ENCODE measurements at regions not wholly inside any gene's neighbourhood (a gene's known extent, or its start where the extent isn't known, plus 50 kb on each side); places are given as distances from the start of the nearest gene placed in this dataset.

DNA sequence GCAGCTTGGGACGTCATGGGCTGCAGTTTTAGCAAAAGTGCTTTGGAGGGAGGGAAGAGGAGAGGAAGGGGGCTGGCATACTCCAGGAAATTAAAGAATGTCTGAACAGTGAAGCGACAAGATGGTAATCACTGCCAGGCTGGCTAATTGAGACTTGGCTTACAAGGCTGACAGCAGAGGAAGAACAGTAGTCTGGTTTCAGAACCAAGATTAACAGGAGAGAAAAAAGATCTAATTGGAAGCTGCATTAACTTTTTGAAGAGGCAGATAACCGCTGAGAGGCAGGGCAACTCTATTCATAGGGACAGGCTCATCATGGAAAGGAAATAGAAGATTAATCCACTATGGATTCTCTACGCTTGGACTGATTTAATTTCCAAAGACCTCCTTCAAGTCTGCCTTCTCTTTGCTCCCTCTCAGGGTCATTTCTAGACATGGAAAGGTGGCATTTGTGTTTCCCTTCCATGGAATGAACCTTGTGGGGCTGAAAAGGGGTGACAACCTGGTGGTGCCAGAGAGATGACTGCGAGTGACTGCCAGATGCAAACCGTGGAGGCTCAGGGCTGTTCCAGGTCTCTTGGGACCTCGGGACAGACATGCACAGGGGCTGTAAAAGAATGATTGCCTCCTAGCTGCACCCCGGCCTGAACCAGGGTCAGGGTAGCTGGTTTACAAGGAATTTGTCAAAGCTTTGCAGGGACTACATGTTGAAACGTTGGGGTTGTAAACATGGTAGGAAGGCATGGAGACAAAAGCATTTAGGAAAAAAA, 210.2 kb upstream of the NPY start:
- H2AK5ac ChIP-seq (ENCODE audit: low read length) = no peak overlapping the region
- no peaks in the 10 kb centered on the region for H3K27me3 ChIP-seq (ENCODE audit: insufficient read depth, low read length)
- no peak overlapping the region for H2BK5ac ChIP-seq (ENCODE audit: low read depth, low read length, poor library complexity)
- H2AFZ ChIP-seq (ENCODE audit: insufficient read depth, low read length, poor library complexity) = no peak overlapping the region
- WGBS (ENCODE audit: extremely low coverage, insufficient coverage, insufficient read length) = no CpG with 5 or more reads among the region's 9 CpGs
- no peak overlapping the region for H3K23ac ChIP-seq (ENCODE audit: low read length)
- no peak overlapping the region for H4K12ac ChIP-seq (ENCODE audit: low read depth, low read length)
- no peak overlapping the region for H2BK120ac ChIP-seq (ENCODE audit: insufficient read depth, low read length, poor library complexity)
- H4K91ac ChIP-seq (ENCODE audit: low read depth, low read length) = no peak overlapping the region
- H3K9ac ChIP-seq (ENCODE audit: low read length) = no peak overlapping the region
- no peak overlapping the region for H4K8ac ChIP-seq (ENCODE audit: low read depth, low read length)
- no peaks in the 10 kb centered on the region for H3K4me1 ChIP-seq (ENCODE audit: control insufficient read depth in 1 of 2, insufficient read depth in 2 of 2, low read length in 2 of 2)
- H3K9me3 ChIP-seq (ENCODE audit: insufficient read depth, low read depth, low read length) = no peaks in the 10 kb centered on the region
- H3K18ac ChIP-seq (ENCODE audit: low read length) = no peak overlapping the region
- no peak overlapping the region for H3K4ac ChIP-seq (ENCODE audit: low read depth, low read length)
- H3K14ac ChIP-seq (ENCODE audit: low read length) = no peak overlapping the region
- H3K4me2 ChIP-seq (ENCODE audit: low read length) = no peak overlapping the region
- DNase-seq = no peak
- no peak overlapping the region for H3K27ac ChIP-seq (ENCODE audit: low read depth, low read length)
- no peaks in the 10 kb centered on the region for H3K36me3 ChIP-seq (ENCODE audit: control insufficient read depth in 1 of 2, insufficient read depth in 2 of 2, low read length in 2 of 2)
- H3K79me1 ChIP-seq (ENCODE audit: low read length) = no peaks in the 10 kb centered on the region
- no peak overlapping the region for H2BK12ac ChIP-seq (ENCODE audit: low read length)
- no peaks in the 10 kb centered on the region for H3K79me2 ChIP-seq (ENCODE audit: control insufficient read depth, insufficient read depth, low read length, poor library complexity)
- no peak overlapping the region for H3K4me3 ChIP-seq (ENCODE audit: low read depth, low read length)

DNA sequence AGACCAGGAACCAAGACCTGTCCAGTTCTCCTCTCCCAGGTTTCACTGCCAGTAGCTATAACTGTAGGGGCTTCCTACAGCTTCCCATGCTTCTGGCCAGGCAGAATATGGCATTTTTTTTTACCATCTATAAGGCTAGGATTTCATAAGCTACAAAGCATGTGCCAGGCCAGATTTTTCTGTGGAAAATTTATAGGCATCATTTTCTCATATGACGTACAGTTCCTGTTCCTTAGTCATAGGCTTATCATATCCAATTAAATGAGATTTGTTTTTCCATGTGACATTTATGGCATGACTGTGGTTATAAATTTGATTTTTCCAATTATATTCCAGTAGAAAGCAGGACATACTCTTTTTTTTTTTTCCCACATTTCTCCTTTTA, 208.6 kb upstream of the NPY start:
- Histone ChIP-seq H3K4me3 (ENCODE audit: low read depth, low read length) (no peak overlapping the region), H4K8ac (ENCODE audit: low read depth, low read length) (no peak overlapping the region), H3K27ac (ENCODE audit: low read depth, low read length) (no peak overlapping the region), H3K9ac (ENCODE audit: low read length) (no peak overlapping the region), H3K27me3 (ENCODE audit: insufficient read depth, low read length) (no peaks in the 10 kb centered on the region), H2AK5ac (ENCODE audit: low read length) (no peak overlapping the region), H3K18ac (ENCODE audit: low read length) (no peak overlapping the region), H2BK12ac (ENCODE audit: low read length) (no peak overlapping the region), H3K4ac (ENCODE audit: low read depth, low read length) (no peak overlapping the region), H2BK5ac (ENCODE audit: low read depth, low read length, poor library complexity) (no peak overlapping the region), H3K4me1 (ENCODE audit: control insufficient read depth in 1 of 2, insufficient read depth in 2 of 2, low read length in 2 of 2) (no peaks in the 10 kb centered on the region), H4K12ac (ENCODE audit: low read depth, low read length) (no peak overlapping the region), H3K79me1 (ENCODE audit: low read length) (no peaks in the 10 kb centered on the region), H3K79me2 (ENCODE audit: control insufficient read depth, insufficient read depth, low read length, poor library complexity) (no peaks in the 10 kb centered on the region), H3K9me3 (ENCODE audit: insufficient read depth, low read depth, low read length) (no peaks in the 10 kb centered on the region), H2AFZ (ENCODE audit: insufficient read depth, low read length, poor library complexity) (no peak overlapping the region), H2BK120ac (ENCODE audit: insufficient read depth, low read length, poor library complexity) (no peak overlapping the region), H3K23ac (ENCODE audit: low read length) (no peak overlapping the region), H3K4me2 (ENCODE audit: low read length) (no peak overlapping the region), H4K91ac (ENCODE audit: low read depth, low read length) (no peak overlapping the region), H3K36me3 (ENCODE audit: control insufficient read depth in 1 of 2, insufficient read depth in 2 of 2, low read length in 2 of 2) (no peaks in the 10 kb centered on the region), H3K14ac (ENCODE audit: low read length) (no peak overlapping the region)
- no CpG with 5 or more reads among the region's 1 CpG for WGBS (ENCODE audit: extremely low coverage, insufficient coverage, insufficient read length)
- DNase-seq = no peak

DNA sequence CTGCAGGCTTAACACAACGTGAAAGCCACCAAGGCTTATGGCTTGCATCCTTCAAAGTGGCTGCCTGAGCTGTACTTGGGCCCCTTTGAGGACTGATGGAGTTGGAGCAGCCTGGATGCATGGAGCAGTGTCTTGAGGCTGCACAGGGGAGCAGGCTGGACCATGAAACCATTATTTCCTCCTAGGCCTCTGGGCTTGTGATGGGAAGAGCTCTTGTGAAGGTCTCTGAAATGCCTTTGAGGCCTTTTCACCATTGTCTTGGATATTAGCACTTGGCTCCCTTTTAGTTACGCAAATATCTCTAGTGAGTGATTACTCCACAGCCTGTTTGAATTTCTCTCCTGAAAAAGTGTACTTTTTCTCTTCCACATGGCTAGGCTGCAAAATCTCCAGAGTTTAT, 201.2 kb upstream of the NPY start:
- Histone ChIP-seq H3K4me3 (ENCODE audit: low read depth, low read length) (peak overlapping the region; percentile 6), H4K12ac (ENCODE audit: low read depth, low read length) (no peak overlapping the region), H3K9ac (ENCODE audit: low read length) (no peak overlapping the region), H2BK120ac (ENCODE audit: insufficient read depth, low read length, poor library complexity) (no peak overlapping the region), H3K27me3 (ENCODE audit: insufficient read depth, low read length) (no peaks in the 10 kb centered on the region), H4K91ac (ENCODE audit: low read depth, low read length) (no peak overlapping the region), H3K23ac (ENCODE audit: low read length) (no peak overlapping the region), H3K79me2 (ENCODE audit: control insufficient read depth, insufficient read depth, low read length, poor library complexity) (no peaks in the 10 kb centered on the region), H3K14ac (ENCODE audit: low read length) (no peak overlapping the region), H3K4ac (ENCODE audit: low read depth, low read length) (no peak overlapping the region), H2AFZ (ENCODE audit: insufficient read depth, low read length, poor library complexity) (no peak overlapping the region), H3K9me3 (ENCODE audit: insufficient read depth, low read depth, low read length) (peaks cover 6% of the 10 kb centered on the region), H3K79me1 (ENCODE audit: low read length) (no peaks in the 10 kb centered on the region), H3K36me3 (ENCODE audit: control insufficient read depth in 1 of 2, insufficient read depth in 2 of 2, low read length in 2 of 2) (no peaks in the 10 kb centered on the region), H3K4me2 (ENCODE audit: low read length) (no peak overlapping the region), H3K18ac (ENCODE audit: low read length) (no peak overlapping the region), H2BK12ac (ENCODE audit: low read length) (no peak overlapping the region), H4K8ac (ENCODE audit: low read depth, low read length) (no peak overlapping the region), H3K27ac (ENCODE audit: low read depth, low read length) (no peak overlapping the region), H2AK5ac (ENCODE audit: low read length) (no peak overlapping the region), H3K4me1 (ENCODE audit: control insufficient read depth in 1 of 2, insufficient read depth in 2 of 2, low read length in 2 of 2) (no peaks in the 10 kb centered on the region), H2BK5ac (ENCODE audit: low read depth, low read length, poor library complexity) (no peak overlapping the region)
- no peak for DNase-seq
- no CpG with 5 or more reads among the region's 2 CpGs for WGBS (ENCODE audit: extremely low coverage, insufficient coverage, insufficient read length)

DNA sequence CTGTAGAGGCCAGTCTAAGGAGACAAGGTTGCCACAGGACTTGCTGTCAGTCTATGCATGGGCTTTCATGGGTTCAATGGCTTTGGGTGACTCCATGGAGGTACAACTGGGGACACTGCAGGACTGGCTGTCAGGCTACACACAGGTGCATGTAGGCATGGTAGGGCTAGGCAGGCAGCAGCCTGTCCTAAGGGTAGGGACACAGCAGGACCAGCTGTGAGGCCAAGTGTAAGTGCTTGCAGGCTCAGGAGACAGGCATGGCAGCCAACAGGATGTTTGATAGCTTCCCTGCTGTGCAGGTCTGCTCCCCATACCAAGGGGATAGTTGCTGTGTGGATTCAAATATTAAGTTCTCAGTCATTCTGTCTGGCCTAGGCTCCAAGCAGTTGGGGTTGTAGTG, 181.0 kb upstream of the NPY start:
- no peak overlapping the region for H2BK5ac ChIP-seq (ENCODE audit: low read depth, low read length, poor library complexity)
- no peak overlapping the region for H3K18ac ChIP-seq (ENCODE audit: low read length)
- H3K14ac ChIP-seq (ENCODE audit: low read length) = no peak overlapping the region
- no peaks in the 10 kb centered on the region for H3K79me2 ChIP-seq (ENCODE audit: control insufficient read depth, insufficient read depth, low read length, poor library complexity)
- no peak overlapping the region for H3K4ac ChIP-seq (ENCODE audit: low read depth, low read length)
- H3K79me1 ChIP-seq (ENCODE audit: low read length) = no peaks in the 10 kb centered on the region
- H3K4me3 ChIP-seq (ENCODE audit: low read depth, low read length) = no peak overlapping the region
- no peaks in the 10 kb centered on the region for H3K4me1 ChIP-seq (ENCODE audit: control insufficient read depth in 1 of 2, insufficient read depth in 2 of 2, low read length in 2 of 2)
- no peak overlapping the region for H2AK5ac ChIP-seq (ENCODE audit: low read length)
- H4K91ac ChIP-seq (ENCODE audit: low read depth, low read length) = no peak overlapping the region
- no peak overlapping the region for H4K8ac ChIP-seq (ENCODE audit: low read depth, low read length)
- no peak overlapping the region for H2BK12ac ChIP-seq (ENCODE audit: low read length)
- H3K27me3 ChIP-seq (ENCODE audit: insufficient read depth, low read length) = no peaks in the 10 kb centered on the region
- no peaks in the 10 kb centered on the region for H3K36me3 ChIP-seq (ENCODE audit: control insufficient read depth in 1 of 2, insufficient read depth in 2 of 2, low read length in 2 of 2)
- no peak overlapping the region for H2AFZ ChIP-seq (ENCODE audit: insufficient read depth, low read length, poor library complexity)
- no peak for DNase-seq
- no peak overlapping the region for H3K23ac ChIP-seq (ENCODE audit: low read length)
- no peak overlapping the region for H3K9ac ChIP-seq (ENCODE audit: low read length)
- no peak overlapping the region for H4K12ac ChIP-seq (ENCODE audit: low read depth, low read length)
- H3K9me3 ChIP-seq (ENCODE audit: insufficient read depth, low read depth, low read length) = peaks cover 2% of the 10 kb centered on the region
- no peak overlapping the region for H2BK120ac ChIP-seq (ENCODE audit: insufficient read depth, low read length, poor library complexity)
- H3K4me2 ChIP-seq (ENCODE audit: low read length) = no peak overlapping the region
- no peak overlapping the region for H3K27ac ChIP-seq (ENCODE audit: low read depth, low read length)
